ENCODE measurements at regions not wholly inside any gene's neighbourhood (a gene's known extent, or its start where the extent isn't known, plus 50 kb on each side); places are given as distances from the start of the nearest gene placed in this dataset.

DNA sequence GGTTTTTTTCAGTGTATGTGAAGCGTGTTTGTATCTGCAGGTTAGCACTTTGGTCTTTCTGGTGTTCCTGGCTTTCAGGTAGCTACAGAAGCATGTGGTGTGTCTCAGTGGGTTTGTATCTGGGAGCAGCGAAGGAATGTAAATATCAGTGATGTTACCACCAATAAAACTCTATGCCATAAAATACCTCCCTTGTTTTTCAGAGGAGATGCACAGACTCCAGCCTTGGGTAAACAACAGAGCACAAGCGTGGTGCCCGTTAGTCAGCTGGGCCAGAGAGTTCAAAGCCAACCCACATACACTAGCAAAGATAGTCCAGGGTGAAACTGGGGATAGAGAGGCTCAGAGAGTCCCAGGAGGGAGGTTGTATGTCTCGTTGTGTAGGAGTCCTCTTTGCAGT, 393.8 kb downstream of the SMOC2 start:
- POLR2A ChIA-PET: no interaction called here
- no peaks in the 10 kb centered on the region for H3F3A ChIP-seq (replicated peaks; ENCODE audit: insufficient read depth)
- H3K79me2 ChIP-seq (ENCODE audit: insufficient read depth): no peaks in the 10 kb centered on the region
- no peaks in the 10 kb centered on the region for H3K9me2 ChIP-seq
- H3K4me1 ChIP-seq (ENCODE audit: control insufficient read depth in 1 of 2, insufficient read depth in 2 of 2, low read depth in 1 of 2, low read length in 1 of 2): peaks cover 0 to 26% of the 10 kb centered on the region in 2 experiments; a peak in 2 of 4 replicates
- H3K9ac ChIP-seq: no peak overlapping the region
- no peak overlapping the region for H3K4me3 ChIP-seq (ENCODE audit: low read depth in 2 of 2, low read length in 1 of 2)
- no peaks in the 10 kb centered on the region for H4K20me1 ChIP-seq (ENCODE audit: insufficient read depth)
- 19% methylated on average over 5 of the region's 5 CpGs for WGBS (ENCODE audit: low lambda C conversion rate)
- no peaks in the 10 kb centered on the region for H3K27me3 ChIP-seq (ENCODE audit: insufficient read depth)
- 0 out of 2 replicates have a peak, but pooled peaks cover 3% of the 10 kb centered on the region for H3K9me3 ChIP-seq
- no peak overlapping the region for H3K27ac ChIP-seq (ENCODE audit: low read depth in 2 of 2, low read length in 1 of 2)
- no peak for DNase-seq
- no peak overlapping the region for H3K4me2 ChIP-seq
- no peaks in the 10 kb centered on the region for H3K36me3 ChIP-seq (replicated peaks in 1 of 2; ENCODE audit: control insufficient read depth in 1 of 2, insufficient read depth in 2 of 2, low read length in 1 of 2)
- no peak overlapping the region for H2AFZ ChIP-seq (ENCODE audit: low read depth)
- CTCF ChIA-PET: no interaction called here
- TF ChIP-seq MAX (IDR thresholded peaks at IDR 0.05; ENCODE audit: low read depth) (no peak), FOXM1 (IDR thresholded peaks at IDR 0.05; ENCODE audit: low read depth) (no peak), IRF3 (IDR thresholded peaks at IDR 0.05; ENCODE audit: low read depth, low read length) (no peak)

GRCh38 chr6:168834042-168834587, 393.1 kb downstream of the SMOC2 start:
- Histone ChIP-seq H3K9me2 (no peaks in the 10 kb centered on the region), H2AFZ (ENCODE audit: low read depth) (no peak overlapping the region), H4K20me1 (ENCODE audit: insufficient read depth) (no peaks in the 10 kb centered on the region), H3K27ac (ENCODE audit: low read depth in 2 of 2, low read length in 1 of 2) (no peak overlapping the region), H3K27me3 (ENCODE audit: insufficient read depth) (no peaks in the 10 kb centered on the region), H3K4me1 (ENCODE audit: control insufficient read depth in 1 of 2, insufficient read depth in 2 of 2, low read depth in 1 of 2, low read length in 1 of 2) (peaks cover 0 to 23% of the 10 kb centered on the region in 2 experiments; a peak in 2 of 4 replicates), H3K4me2 (no peak overlapping the region), H3K36me3 (replicated peaks in 1 of 2; ENCODE audit: control insufficient read depth in 1 of 2, insufficient read depth in 2 of 2, low read length in 1 of 2) (no peaks in the 10 kb centered on the region), H3K4me3 (ENCODE audit: low read depth in 2 of 2, low read length in 1 of 2) (no peak overlapping the region), H3K9ac (no peak overlapping the region), H3F3A (replicated peaks; ENCODE audit: insufficient read depth) (no peaks in the 10 kb centered on the region), H3K9me3 (0 out of 2 replicates have a peak, but pooled peaks cover 3% of the 10 kb centered on the region), H3K79me2 (ENCODE audit: insufficient read depth) (no peaks in the 10 kb centered on the region)
- WGBS (ENCODE audit: low lambda C conversion rate): 59% methylated on average over 8 of the region's 11 CpGs
- DNase-seq: no peak
- ChIA-PET POLR2A (no interaction called here), CTCF (no interaction called here)
- TF ChIP-seq RAD21 (IDR thresholded peaks at IDR 0.05; ENCODE audit: low read length) (no peak), USF1 (IDR thresholded peaks at IDR 0.05; ENCODE audit: borderline replicate concordance, low read depth) (no peak), NFIC (IDR thresholded peaks at IDR 0.05; ENCODE audit: borderline replicate concordance) (no peak), GABPA (IDR thresholded peaks at IDR 0.05; ENCODE audit: low read depth) (no peak), RFX5 (IDR thresholded peaks at IDR 0.05; ENCODE audit: low read length) (no peak), ELF1 (IDR thresholded peaks at IDR 0.05) (no peak), IRF3 (IDR thresholded peaks at IDR 0.05; ENCODE audit: low read depth, low read length) (no peak)
